Right lobe of liver (tissue), 6 donors: ENCODE measurements at regions not wholly inside any gene's neighbourhood (a gene's known extent, or its start where the extent isn't known, plus 50 kb on each side); places are given as distances from the start of the nearest gene placed in this dataset.
"Not testable (repeated sequence)": the region's sequence is repeated elsewhere in the genome, so short reads cannot be mapped to it uniquely, and the experiment has no call there.

Source experiments
- ATAC-seq, 4 donors: fragments of 200-7000 bp; cut with Tn5 transposase; one replicate each; pipeline ENCODE4 v1.9.1; 2020; ENCODE audit warnings: mild to moderate bottlenecking in 4 of 4, moderate library complexity in 4 of 4
- DNase-seq, 3 donors: peaks; one replicate each; pipeline ENCODE4 v3.0.0-alpha.2; 2020
- H3K27ac ChIP-seq, 3 donors: fragments of 200-600 bp; one replicate each; pipeline ENCODE4 v1.8.0; 2022
- H3K27me3 ChIP-seq, 2 donors: fragments of 200-600 bp; one replicate each; pipeline ENCODE4 v1.8.0; 2022
- H3K36me3 ChIP-seq, 4 donors: fragments of 200-600 bp; sonication (generic) in 1 of 4; one replicate each; pipeline versions ENCODE4 v1.5.1 to v1.8.0; 2017 to 2022; ENCODE audit warnings: control low read depth in 1 of 4
- H3K4me1 ChIP-seq, 4 donors: fragments of 200-600 bp; sonication (generic) in 1 of 4; one replicate each; pipeline versions ENCODE4 v1.5.1 to v1.8.0; 2017 to 2022; ENCODE audit warnings: control low read depth in 1 of 4
- H3K4me3 ChIP-seq, 3 donors: fragments of 200-600 bp; one replicate each; pipeline ENCODE4 v1.8.0; 2022
- H3K9me3 ChIP-seq, 4 donors: fragments of 200-600 bp; sonication (generic) in 1 of 4; one replicate each; pipeline versions ENCODE4 v1.5.1 to v1.8.0; 2017 to 2022; ENCODE audit warnings: control low read depth in 1 of 4
- CTCF ChIP-seq, 4 donors: fragments of 200-600 bp in 3 of 4; fragments of 450-650 bp in 1 of 4; IDR thresholded peaks; one replicate each; pipeline versions ENCODE4 v1.5.1 to v1.8.0; 2016 to 2022; ENCODE audit warnings: antibody characterized with exemption in 4 of 4, mild to moderate bottlenecking in 2 of 4
- POLR2A ChIP-seq: fragments of 450-650 bp; IDR thresholded peaks from one replicate; pipeline ENCODE4 v1.6.1; 2017; ENCODE audit warnings: antibody characterized with exemption, mild to moderate bottlenecking
- WGBS: methylation state at CpG from one replicate; pipeline ENCODE4 v1.1.6; 2018; ENCODE audit warnings: low coverage, low lambda C conversion rate; ENCODE audit not compliant: insufficient coverage; ENCODE audit errors: missing lambda C conversion rate; 5-methylcytosine and 5-hydroxymethylcytosine counted together
- intact Hi-C, 2 donors: fragments of 100-400 bp; cut with DNase I; formaldehyde crosslinking; loops; one replicate each; pipeline versions ENCODE4 v1.11.2 to v1.14.1; 2022
- donor health status: DM: no; HTN: yes; CAD: no.
- donor health status: DM: no; HTN: no; CAD: no.
- donor health status: DM: no; HTN: no; CAD: no.
- donor health status: DM: no; HTN: yes; CAD: no.
- donor health status: DM: no; HTN: yes; CAD: no.

DNA sequence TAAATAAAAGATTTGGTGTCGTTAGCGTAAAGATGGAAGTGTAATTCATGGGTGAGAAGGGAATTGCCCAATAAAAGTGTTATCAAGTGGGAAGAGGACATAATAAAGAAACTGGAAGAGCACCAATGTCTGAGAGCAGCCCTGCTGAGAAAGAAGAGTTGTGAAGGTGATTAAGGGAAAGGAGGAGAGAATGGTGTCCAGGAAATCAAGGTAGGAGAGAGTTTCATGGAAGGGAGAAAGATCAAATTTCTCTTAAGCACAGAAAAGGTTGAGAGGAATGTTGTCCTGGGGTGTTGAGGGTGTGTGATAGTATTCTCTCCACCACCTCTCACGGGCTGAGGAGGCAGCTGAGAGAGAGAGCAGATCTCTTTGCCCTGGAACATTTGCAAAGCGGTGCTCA, 339.7 kb downstream of the SATB1 start:
- DNase-seq (no peak), ATAC-seq (no peak)
- 57% methylated on average over 4 of the region's 4 CpGs for WGBS
- Histone ChIP-seq H3K27me3 (no peaks in the 10 kb centered on the region), H3K36me3 (no peaks in the 10 kb centered on the region), H3K9me3 (no peaks in the 10 kb centered on the region), H3K27ac (no peak overlapping the region), H3K4me1 (no peaks in the 10 kb centered on the region), H3K4me3 (no peak overlapping the region)
- TF ChIP-seq CTCF (IDR thresholded peaks at IDR 0.05) (no peak), POLR2A (no peak)
- intact Hi-C loops: no loop called here

DNA sequence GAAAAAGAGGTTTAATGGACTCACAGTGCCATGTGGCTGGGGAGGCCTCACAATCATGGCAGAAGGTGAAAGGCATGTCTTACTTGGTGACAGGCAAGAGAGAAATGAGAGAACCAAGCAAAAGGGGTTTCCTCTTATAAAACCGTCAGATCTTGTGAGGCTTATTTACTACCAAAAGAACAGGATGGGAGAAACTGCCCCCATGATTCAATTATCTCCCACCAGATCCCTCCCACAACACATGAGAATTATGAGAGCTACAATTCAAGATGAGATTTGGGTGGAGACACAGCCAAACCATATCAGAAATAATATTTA, 340.8 kb upstream of the TBC1D5 start:
- WGBS: 75% methylated on average over 1 of the region's 1 CpG
- ATAC-seq, H3K4me3 ChIP-seq, H3K27ac ChIP-seq, H3K27me3 ChIP-seq, intact Hi-C loops, H3K4me1 ChIP-seq, H3K9me3 ChIP-seq, DNase-seq, H3K36me3 ChIP-seq: not testable (repeated sequence)

DNA sequence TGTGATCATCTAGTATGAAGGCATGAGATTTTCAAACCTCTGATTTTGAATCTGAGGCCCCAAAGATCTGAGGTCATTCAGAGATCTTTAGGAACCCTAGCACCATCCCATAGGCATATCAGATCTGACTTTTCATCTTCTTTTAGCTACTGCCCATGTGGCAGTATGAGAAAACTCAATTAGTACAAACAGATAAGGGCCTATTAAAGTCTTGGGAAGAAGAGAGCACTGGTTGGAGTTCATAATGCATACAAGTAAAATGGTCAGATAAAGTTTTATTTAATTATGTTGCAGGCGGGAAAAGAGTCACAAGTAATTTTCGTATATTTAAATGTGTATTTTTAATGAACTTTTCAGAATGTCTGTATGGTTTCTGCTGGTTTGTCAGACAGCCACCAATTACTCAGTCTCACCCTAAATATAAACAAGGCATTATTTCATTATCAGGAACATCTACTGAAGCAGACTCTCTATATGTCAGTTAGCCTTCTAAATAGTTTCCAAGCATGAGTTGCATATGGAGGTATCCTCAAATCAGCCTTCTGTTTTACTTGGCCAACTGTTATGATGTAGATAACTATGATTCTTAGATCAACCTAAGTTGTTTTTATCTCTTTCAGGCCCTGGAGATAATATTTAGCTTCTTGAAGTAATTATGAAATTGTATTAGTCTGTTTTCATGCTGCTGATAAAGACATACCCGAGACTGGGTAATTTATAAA, 340.3 kb upstream of the TBC1D5 start:
- H3K4me1 ChIP-seq: no peaks in the 10 kb centered on the region
- H3K9me3 ChIP-seq: no peaks in the 10 kb centered on the region
- H3K36me3 ChIP-seq: no peaks in the 10 kb centered on the region
- no peak for ATAC-seq
- TF ChIP-seq POLR2A: no peak
- no peak for TF ChIP-seq CTCF (IDR thresholded peaks at IDR 0.05)
- intact Hi-C loops: no loop called here
- H3K4me3 ChIP-seq: no peak overlapping the region
- DNase-seq: no peak
- H3K27ac ChIP-seq: no peak overlapping the region
- 44% methylated on average over 3 of the region's 3 CpGs for WGBS
- no peaks in the 10 kb centered on the region for H3K27me3 ChIP-seq

- TF ChIP-seq POLR2A: no peak
- TF ChIP-seq CTCF (IDR thresholded peaks at IDR 0.05): no peak
- Histone ChIP-seq H3K9me3 (no peaks in the 10 kb centered on the region), H3K4me1 (no peaks in the 10 kb centered on the region), H3K27ac (no peak overlapping the region), H3K27me3 (no peaks in the 10 kb centered on the region), H3K36me3 (no peaks in the 10 kb centered on the region), H3K4me3 (no peak overlapping the region)
- intact Hi-C loops: no loop called here
- DNase-seq (no peak), ATAC-seq (no peak)
These were observed 337.8 kb upstream of the TBC1D5 start for GRCh38 chr3:18080198-18080689.

DNA sequence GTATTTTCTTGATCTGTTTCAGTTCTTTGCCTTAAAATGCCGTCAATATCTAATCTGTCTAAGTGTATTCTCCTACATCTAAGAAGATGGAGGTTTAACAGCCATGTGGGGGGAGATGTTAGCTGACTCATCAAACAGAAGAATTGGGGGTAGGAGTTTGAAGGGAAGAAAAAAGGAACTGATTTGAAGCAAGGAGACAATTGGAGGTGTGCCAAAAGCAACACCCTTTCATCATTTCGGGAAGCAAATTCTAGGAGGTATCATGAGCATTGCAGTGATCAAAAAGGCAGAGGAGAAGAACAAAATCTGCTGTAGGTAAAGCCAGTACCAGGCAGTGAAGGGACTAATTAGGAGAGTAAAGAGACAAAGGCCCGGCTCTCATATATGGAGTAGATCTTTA, 337.3 kb upstream of the TBC1D5 start:
- intact Hi-C loops: no loop called here
- Histone ChIP-seq H3K4me3 (no peak overlapping the region), H3K36me3 (no peaks in the 10 kb centered on the region), H3K4me1 (no peaks in the 10 kb centered on the region), H3K9me3 (no peaks in the 10 kb centered on the region), H3K27ac (no peak overlapping the region), H3K27me3 (no peaks in the 10 kb centered on the region)
- TF ChIP-seq POLR2A (no peak), CTCF (IDR thresholded peaks at IDR 0.05) (no peak)
- DNase-seq (no peak), ATAC-seq (no peak)
- 31% methylated on average over 3 of the region's 3 CpGs for WGBS
